ENCODE measurements at regions not wholly inside any gene's neighbourhood (a gene's known extent, or its start where the extent isn't known, plus 50 kb on each side); places are given as distances from the start of the nearest gene placed in this dataset.

GRCh38 chr4:41381384-41381783 is 124.7 kb downstream of the UCHL1 start:
- DNase-seq: no peak
- Histone ChIP-seq H3K27ac (no peak overlapping the region), H3K4me3 (no peak overlapping the region), H3K36me3 (no peaks in the 10 kb centered on the region), H3K4me1 (peaks cover 4 to 73% (median 43%) of the 10 kb centered on the region in 12 donors), H3K9me3 (peaks cover 0 to 16% (median 9%) of the 10 kb centered on the region in 12 donors), H3K27me3 (no peaks in the 10 kb centered on the region)
- intact Hi-C loops (cut with DNase I): no loop called here
- TF ChIP-seq CTCF (IDR thresholded peaks at IDR 0.05) (no peak), POLR2A (IDR thresholded peaks at IDR 0.05) (no peak)
- peak; percentile 28 to 49 (median 32) for ATAC-seq
- WGBS, 4 donors: 39 to 66% (median 54%) methylated on average over 3 of the region's 3 CpGs

- no peak for TF ChIP-seq POLR2A (IDR thresholded peaks at IDR 0.05)
- TF ChIP-seq CTCF (IDR thresholded peaks at IDR 0.05): no peak
- no peak overlapping the region for H3K4me3 ChIP-seq
- H3K27ac ChIP-seq: peak overlapping the region in 4 of 12 donors; percentile 17 to 47 (median 27)
- peaks cover 4 to 70% (median 44%) of the 10 kb centered on the region in 12 donors for H3K4me1 ChIP-seq
- no peaks in the 10 kb centered on the region for H3K36me3 ChIP-seq
- no peaks in the 10 kb centered on the region for H3K9me3 ChIP-seq
- WGBS, 4 donors: 39 to 56% (median 51%) methylated on average over 1 of the region's 1 CpG
- DNase-seq (peak; percentile 83 to 90 (median 84)), ATAC-seq (peak; percentile 29 to 87 (median 59))
- intact Hi-C loops (cut with DNase I): no loop called here
- no peaks in the 10 kb centered on the region for H3K27me3 ChIP-seq
Measured at GRCh38 chr4:41384992-41385391, 128.3 kb downstream of the UCHL1 start.

- ATAC-seq: no peak
- peak overlapping the region in 3 of 12 donors; percentile 17 to 35 (median 19) for H3K27ac ChIP-seq
Measured at GRCh38 chr4:41385481-41385880, 128.8 kb downstream of the UCHL1 start.

GRCh38 chr4:41388080-41388479 is 131.4 kb downstream of the UCHL1 start:
- intact Hi-C loops (cut with DNase I): no loop called here
- 96 to 99% (median 97%) methylated on average over 2 of the region's 2 CpGs for WGBS, 4 donors
- DNase-seq: no peak
- Histone ChIP-seq H3K27me3 (no peaks in the 10 kb centered on the region), H3K9me3 (no peaks in the 10 kb centered on the region), H3K27ac (no peak overlapping the region), H3K4me3 (no peak overlapping the region), H3K4me1 (peaks cover 4 to 52% (median 32%) of the 10 kb centered on the region in 12 donors), H3K36me3 (no peaks in the 10 kb centered on the region)
- no peak for ATAC-seq
- no peak for TF ChIP-seq CTCF (IDR thresholded peaks at IDR 0.05)
- no peak for TF ChIP-seq POLR2A (IDR thresholded peaks at IDR 0.05)

More at GRCh38 chr4:41385481-41385880, 128.8 kb downstream of the UCHL1 start:
- 79 to 92% (median 86%) methylated on average over 1 of the region's 1 CpG for WGBS, 4 donors
- no peak for TF ChIP-seq CTCF (IDR thresholded peaks at IDR 0.05)
- TF ChIP-seq POLR2A (IDR thresholded peaks at IDR 0.05): no peak
- H3K36me3 ChIP-seq: no peaks in the 10 kb centered on the region
- H3K4me1 ChIP-seq: peaks cover 4 to 67% (median 42%) of the 10 kb centered on the region in 12 donors
- H3K4me3 ChIP-seq: no peak overlapping the region
- intact Hi-C loops (cut with DNase I): no loop called here
- DNase-seq: no peak
- no peaks in the 10 kb centered on the region for H3K9me3 ChIP-seq
- H3K27me3 ChIP-seq: no peaks in the 10 kb centered on the region

Data from heart left ventricle (tissue), 16 donors.